Colon (tissue), 2 donors: ENCODE measurements at regions not wholly inside any gene's neighbourhood (a gene's known extent, or its start where the extent isn't known, plus 50 kb on each side); places are given as distances from the start of the nearest gene placed in this dataset.
A peak's percentile ranks its signal among the peaks of the same experiment; 100 is the strongest.
"Not testable (repeated sequence)": the region's sequence is repeated elsewhere in the genome, so short reads cannot be mapped to it uniquely, and the experiment has no call there.

Source experiments
- FAIRE-seq: peaks from 2 replicates; lab custom pipeline; 2012; peaks lifted over from hg19 to GRCh38; lab: Jason Lieb, UNC
- donor health status: control.
- donor health status: control.

GRCh38 chr4:129254526-129254925, 158.6 kb downstream of the C4orf33 start:
- no peak for FAIRE-seq

DNA sequence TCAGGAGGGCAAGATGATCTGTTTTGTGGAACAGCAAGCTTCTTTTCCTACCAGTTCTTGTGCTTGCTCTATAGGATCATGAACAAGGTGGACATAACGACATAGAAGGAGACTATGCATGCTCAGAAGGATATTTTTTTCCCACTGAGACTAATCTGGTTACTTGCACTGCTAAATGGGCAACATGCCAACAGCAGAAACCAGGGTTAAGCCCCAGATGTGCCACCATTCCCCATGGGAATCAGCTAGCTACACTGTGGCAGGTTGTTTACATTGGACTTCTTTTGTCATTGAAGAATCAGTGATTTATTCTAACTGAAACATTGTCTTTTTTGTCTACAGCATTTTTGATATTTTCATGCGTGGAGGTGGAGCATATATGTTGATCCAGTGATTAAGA, 165.6 kb downstream of the C4orf33 start:
- FAIRE-seq = no peak

DNA sequence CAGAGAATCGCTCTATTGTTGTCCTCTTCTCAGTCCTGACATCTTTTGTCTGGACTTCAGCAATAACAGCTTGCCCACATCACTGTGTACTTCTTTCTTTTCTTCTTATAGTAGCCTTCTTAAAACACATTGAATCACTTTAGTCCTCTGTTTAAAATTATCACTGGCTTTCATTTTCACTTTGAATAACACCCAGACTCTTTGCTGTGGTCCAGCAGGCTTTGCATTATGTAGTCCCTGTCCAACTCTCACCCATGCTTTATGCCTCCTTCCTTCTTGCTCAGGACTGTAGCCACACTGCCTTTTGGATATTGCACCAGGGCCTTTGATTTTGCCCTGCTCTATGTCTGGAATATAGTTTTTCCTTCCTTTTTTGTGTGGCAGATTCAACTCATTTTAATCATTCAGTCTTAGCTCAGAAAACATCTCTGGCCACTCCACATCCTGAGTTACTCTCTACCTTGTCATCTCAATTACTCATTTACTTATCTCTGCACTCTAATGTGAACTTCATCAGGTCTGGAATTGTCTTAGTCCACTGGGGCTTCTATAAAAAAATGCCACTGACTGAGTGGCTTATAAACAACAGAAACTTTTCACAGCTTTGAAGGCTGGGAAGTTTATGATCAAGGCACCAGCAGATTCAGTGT, 168.2 kb downstream of the C4orf33 start:
- FAIRE-seq = no peak

GRCh38 chr4:129278868-129279267, 182.9 kb downstream of the C4orf33 start:
- no peak for FAIRE-seq

GRCh38 chr4:129282293-129282692, 186.3 kb downstream of the C4orf33 start:
- no peak for FAIRE-seq

DNA sequence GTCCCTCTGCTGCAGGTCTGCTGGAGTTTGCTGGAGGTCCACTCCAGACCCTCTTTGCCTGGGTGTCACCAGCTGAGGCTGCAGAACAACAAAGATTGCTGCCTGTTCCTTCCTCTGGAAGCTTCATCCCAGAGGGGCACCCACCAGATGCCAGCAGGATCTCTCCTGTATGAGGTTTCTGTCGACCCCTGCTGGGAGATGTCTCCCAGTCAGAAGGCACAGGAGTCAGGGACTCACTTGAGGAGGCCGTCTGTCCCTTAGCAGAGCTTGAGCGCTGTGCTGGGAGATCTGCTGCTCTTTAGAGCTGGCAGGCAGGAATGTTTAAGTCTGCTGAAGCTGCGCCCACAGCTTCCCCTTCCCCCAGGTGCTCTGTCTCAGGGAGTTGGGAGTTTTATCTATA, 196.2 kb downstream of the C4orf33 start:
- not testable (repeated sequence) for FAIRE-seq

DNA sequence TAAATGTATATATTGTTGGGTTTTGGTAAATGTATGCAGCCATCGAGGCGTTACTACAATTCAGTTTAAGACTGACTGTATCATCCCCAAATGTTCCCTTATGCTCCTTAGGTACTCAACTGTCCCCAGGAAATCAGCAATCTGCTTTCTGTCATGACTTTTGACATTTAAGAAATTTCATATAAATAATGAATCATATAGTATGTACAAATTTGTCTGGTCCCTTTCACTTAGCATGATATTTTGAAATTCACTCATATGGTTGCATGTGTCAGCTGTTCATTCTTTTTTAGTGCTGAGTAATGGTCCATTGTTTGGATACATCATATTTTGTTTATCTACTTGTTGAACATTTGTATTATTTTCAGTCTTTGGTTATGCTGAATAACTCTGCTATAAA, 218.8 kb downstream of the C4orf33 start:
- FAIRE-seq = no peak

DNA sequence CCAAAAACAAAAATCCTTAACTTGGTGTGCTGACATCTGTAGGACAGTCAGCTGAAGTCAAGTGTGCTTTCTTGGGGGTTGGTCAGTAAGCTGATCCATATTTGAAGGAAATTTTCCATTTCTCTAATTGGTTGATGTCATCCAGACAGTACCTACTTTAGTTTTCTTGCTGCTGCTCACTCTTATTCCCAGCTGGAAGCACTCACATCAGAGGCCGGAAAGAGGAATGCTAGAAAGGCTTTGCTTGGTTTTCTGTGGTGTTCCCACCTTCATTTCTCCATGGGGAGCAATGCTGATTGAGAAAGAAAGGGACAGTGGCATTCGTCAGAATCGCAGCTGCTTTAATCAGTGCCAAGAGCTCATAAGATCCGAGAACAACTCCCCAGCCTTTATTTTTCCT, 227.0 kb downstream of the C4orf33 start:
- FAIRE-seq = no peak

DNA sequence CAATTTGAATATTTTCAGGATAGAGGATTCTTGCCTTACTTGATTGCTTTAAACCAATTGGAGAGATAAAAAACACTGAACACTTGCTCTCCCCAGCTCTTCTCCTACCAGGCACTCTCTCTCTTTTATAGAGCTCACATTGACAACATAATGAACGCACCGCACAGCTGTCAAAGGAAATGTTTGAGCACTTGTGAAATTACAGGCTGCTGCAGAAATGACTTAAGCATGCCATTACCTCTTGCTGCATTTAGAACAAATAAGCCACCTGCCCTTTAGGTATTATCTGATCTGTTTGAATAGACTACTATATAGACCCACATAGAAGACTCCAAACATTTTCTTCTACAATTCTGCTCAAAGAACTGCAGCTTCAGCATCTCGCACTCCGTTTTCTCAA, 227.7 kb downstream of the C4orf33 start:
- no peak for FAIRE-seq

GRCh38 chr4:129326571-129327460, 230.9 kb downstream of the C4orf33 start:
- no peak for FAIRE-seq

- FAIRE-seq = no peak
These were observed 231.7 kb downstream of the C4orf33 start for GRCh38 chr4:129327637-129328036.

- FAIRE-seq = no peak
These were observed 232.2 kb downstream of the C4orf33 start for GRCh38 chr4:129328162-129328561.

GRCh38 chr4:129334136-129334535, 238.2 kb downstream of the C4orf33 start:
- no peak for FAIRE-seq

DNA sequence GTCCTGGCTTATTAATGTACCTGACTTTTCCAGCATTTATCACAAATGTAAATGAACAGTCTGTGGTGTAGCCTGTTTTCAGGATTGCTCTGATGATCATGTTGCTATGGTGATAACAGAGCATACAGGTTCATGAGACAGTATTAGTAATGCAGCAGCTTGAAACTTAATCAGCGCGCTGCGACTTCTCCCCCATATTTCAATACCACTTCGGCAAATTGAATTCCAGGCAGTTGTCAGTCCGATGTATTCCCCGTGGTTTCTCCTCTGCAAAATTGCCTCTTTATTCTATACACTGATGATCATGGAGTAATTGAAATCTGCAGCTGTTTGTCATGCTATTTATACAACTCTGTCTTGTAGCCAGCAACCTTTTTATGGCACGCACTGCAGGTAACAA, 239.3 kb downstream of the C4orf33 start:
- FAIRE-seq = no peak

GRCh38 chr4:129335818-129336217, 239.9 kb downstream of the C4orf33 start:
- FAIRE-seq = no peak

DNA sequence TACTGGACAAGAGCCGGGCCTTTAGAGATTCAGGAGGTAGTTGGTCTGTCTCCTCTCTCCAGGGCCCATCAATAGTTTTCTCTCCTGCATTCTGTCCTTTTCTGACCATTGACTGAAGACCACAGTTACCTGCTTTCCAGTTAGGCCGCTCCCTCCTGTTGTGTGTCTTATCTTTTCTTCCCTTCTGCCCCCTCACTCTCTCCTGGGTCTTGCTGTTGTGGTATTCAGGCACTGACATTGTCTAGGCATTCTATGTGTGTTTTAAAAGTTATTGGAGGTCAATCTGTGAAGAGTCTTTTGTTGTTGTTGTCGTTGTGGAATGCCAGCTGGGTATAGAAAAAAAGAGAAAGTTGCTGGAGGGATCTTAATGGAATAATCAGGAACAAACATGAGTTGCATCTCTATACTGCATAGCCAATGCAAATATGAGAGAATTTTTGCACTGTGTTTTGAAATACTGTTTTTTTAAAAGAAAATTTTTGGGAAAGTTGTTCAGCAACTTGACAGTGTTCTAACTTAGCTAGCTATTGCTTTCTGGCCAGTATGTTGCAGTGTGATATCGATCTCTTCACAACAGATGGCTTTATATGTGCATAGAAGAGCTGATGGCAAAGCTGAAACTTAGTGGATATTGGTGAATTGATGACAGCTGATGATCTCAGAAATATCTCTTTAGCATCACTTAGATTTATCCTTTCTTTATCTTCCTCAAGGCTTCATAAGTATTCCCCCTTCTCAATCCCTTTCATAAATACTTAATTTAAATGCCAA, 240.7 kb downstream of the C4orf33 start:
- no peak for FAIRE-seq

GRCh38 chr4:129337228-129337620, 241.3 kb downstream of the C4orf33 start:
- no peak for FAIRE-seq

DNA sequence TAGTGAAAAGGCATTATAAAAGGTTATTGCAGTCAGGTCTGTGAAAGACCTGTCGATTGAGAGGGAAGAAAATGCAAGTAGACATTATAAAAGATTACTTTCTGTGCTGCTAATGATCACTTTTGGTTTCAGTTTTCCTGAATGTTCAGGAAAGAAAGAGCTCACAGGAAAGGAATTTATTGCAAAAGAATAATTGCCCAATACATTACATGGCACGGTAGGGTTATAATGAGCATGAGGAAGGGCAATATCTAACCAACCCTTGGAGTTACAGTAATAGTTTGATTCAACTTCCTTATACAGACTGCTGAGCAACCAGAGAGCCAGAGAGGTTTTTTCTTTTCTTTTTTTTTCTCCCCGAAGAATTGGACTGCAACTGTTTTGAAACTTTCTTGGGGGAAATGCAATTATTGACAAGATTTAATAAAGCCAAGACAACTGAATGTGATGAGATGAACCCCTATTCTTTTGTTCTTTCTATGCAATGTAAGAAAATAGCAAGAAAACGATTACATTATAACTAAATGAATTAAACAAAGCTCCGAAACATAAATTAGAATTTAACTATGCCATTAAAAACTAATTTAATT, 247.0 kb downstream of the C4orf33 start:
- FAIRE-seq = peak; percentile 58

- FAIRE-seq = no peak
These were observed 248.1 kb downstream of the C4orf33 start for GRCh38 chr4:129344058-129344457.

- no peak for FAIRE-seq
These were observed 249.7 kb downstream of the C4orf33 start for GRCh38 chr4:129345609-129346008.

DNA sequence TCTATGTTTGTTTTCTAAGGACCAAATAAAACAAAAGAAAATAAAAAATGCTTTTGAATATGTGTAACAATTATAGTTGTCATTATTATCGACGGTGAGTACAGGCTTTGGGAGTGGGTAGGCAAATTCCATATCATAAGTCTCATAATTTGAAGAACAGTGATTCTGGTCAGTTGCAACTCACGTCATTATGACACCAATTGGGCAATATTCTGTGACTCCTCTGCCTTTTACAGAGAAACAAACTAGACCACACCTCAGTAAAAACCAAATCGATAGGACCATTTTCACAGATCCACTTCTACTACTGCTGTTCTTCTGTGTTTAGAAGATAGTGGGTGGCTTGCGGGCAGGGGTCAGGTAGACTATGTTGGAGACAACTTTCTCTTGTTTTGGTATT, 250.1 kb downstream of the C4orf33 start:
- FAIRE-seq = no peak

- FAIRE-seq = no peak
These were observed 250.8 kb downstream of the C4orf33 start for GRCh38 chr4:129346734-129347133.
